ENCODE measurements at regions not wholly inside any gene's neighbourhood (a gene's known extent, or its start where the extent isn't known, plus 50 kb on each side); places are given as distances from the start of the nearest gene placed in this dataset.
"Not testable (repeated sequence)": the region's sequence is repeated elsewhere in the genome, so short reads cannot be mapped to it uniquely, and the experiment has no call there.

GRCh38 chr10:81576336-81576735 is 298.7 kb upstream of the NRG3 start:
- no peak for DNase-seq
- Histone ChIP-seq H3K27ac (ENCODE audit: low read length) (no peak overlapping the region), H3K9me3 (ENCODE audit: low read length) (peaks cover 16% of the 10 kb centered on the region), H3K36me3 (ENCODE audit: insufficient read depth, low read length) (no peaks in the 10 kb centered on the region), H3K4me2 (ENCODE audit: low read depth, low read length, poor library complexity, severe bottlenecking) (no peak overlapping the region), H4K20me1 (ENCODE audit: insufficient read depth, low read depth, low read length) (no peaks in the 10 kb centered on the region), H3K9ac (ENCODE audit: low read length) (no peak overlapping the region), H3K4me1 (ENCODE audit: low read length) (no peaks in the 10 kb centered on the region), H3K79me2 (ENCODE audit: low read length) (no peaks in the 10 kb centered on the region), H3K27me3 (ENCODE audit: low read length) (no peaks in the 10 kb centered on the region), H2AFZ (ENCODE audit: low read length) (no peak overlapping the region), H3K4me3 (ENCODE audit: low read length) (no peak overlapping the region), H3K9me2 (replicated peaks; ENCODE audit: insufficient read depth, low read length) (no peaks in the 10 kb centered on the region)

GRCh38 chr10:81594991-81595390 is 280.0 kb upstream of the NRG3 start:
- Histone ChIP-seq H3K27me3 (ENCODE audit: low read length) (no peaks in the 10 kb centered on the region), H3K9me2 (replicated peaks; ENCODE audit: insufficient read depth, low read length) (no peaks in the 10 kb centered on the region), H3K9me3 (ENCODE audit: low read length) (peaks cover 21% of the 10 kb centered on the region), H4K20me1 (ENCODE audit: insufficient read depth, low read depth, low read length) (no peaks in the 10 kb centered on the region), H3K4me2 (ENCODE audit: low read depth, low read length, poor library complexity, severe bottlenecking) (no peak overlapping the region), H3K79me2 (ENCODE audit: low read length) (no peaks in the 10 kb centered on the region), H3K9ac (ENCODE audit: low read length) (no peak overlapping the region), H3K4me3 (ENCODE audit: low read length) (no peak overlapping the region), H3K4me1 (ENCODE audit: low read length) (no peaks in the 10 kb centered on the region), H3K27ac (ENCODE audit: low read length) (no peak overlapping the region), H2AFZ (ENCODE audit: low read length) (no peak overlapping the region), H3K36me3 (ENCODE audit: insufficient read depth, low read length) (no peaks in the 10 kb centered on the region)
- no peak for DNase-seq

DNA sequence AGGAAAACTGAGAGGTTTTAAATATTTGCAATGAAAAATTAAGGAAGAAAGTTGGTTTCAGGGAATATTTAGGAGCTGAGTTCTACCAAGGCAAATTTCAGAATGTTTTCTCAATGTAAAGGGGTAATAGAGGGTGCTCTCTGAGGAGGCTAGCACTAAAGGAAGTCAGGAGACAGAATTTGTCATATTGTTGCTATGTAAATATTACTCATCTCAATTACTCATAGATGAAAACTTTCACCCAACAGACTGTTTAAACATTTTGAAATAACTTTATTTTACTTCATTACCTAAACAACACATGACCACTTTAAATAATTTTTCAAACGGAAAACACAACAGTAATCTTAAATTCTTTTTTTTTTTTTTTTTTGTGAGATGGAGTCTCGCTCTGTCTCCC is 274.8 kb upstream of the NRG3 start:
- H3K9me2 ChIP-seq (replicated peaks; ENCODE audit: insufficient read depth, low read length) = no peaks in the 10 kb centered on the region
- no peak overlapping the region for H3K27ac ChIP-seq (ENCODE audit: low read length)
- H3K4me3 ChIP-seq (ENCODE audit: low read length) = no peak overlapping the region
- DNase-seq = no peak
- H3K36me3 ChIP-seq (ENCODE audit: insufficient read depth, low read length) = no peaks in the 10 kb centered on the region
- H3K9me3 ChIP-seq (ENCODE audit: low read length) = peaks cover 13% of the 10 kb centered on the region
- H3K79me2 ChIP-seq (ENCODE audit: low read length) = no peaks in the 10 kb centered on the region
- no peak overlapping the region for H2AFZ ChIP-seq (ENCODE audit: low read length)
- no peak overlapping the region for H3K4me2 ChIP-seq (ENCODE audit: low read depth, low read length, poor library complexity, severe bottlenecking)
- no peak overlapping the region for H3K9ac ChIP-seq (ENCODE audit: low read length)
- no peaks in the 10 kb centered on the region for H4K20me1 ChIP-seq (ENCODE audit: insufficient read depth, low read depth, low read length)
- no peaks in the 10 kb centered on the region for H3K27me3 ChIP-seq (ENCODE audit: low read length)
- no peaks in the 10 kb centered on the region for H3K4me1 ChIP-seq (ENCODE audit: low read length)

- H3K27me3 ChIP-seq (ENCODE audit: low read length) = no peaks in the 10 kb centered on the region
- H3K9me2 ChIP-seq (replicated peaks; ENCODE audit: insufficient read depth, low read length) = no peaks in the 10 kb centered on the region
- H3K4me2 ChIP-seq (ENCODE audit: low read depth, low read length, poor library complexity, severe bottlenecking) = no peak overlapping the region
- no peaks in the 10 kb centered on the region for H4K20me1 ChIP-seq (ENCODE audit: insufficient read depth, low read depth, low read length)
- no peak overlapping the region for H3K27ac ChIP-seq (ENCODE audit: low read length)
- peaks cover 28% of the 10 kb centered on the region for H3K9me3 ChIP-seq (ENCODE audit: low read length)
- no peaks in the 10 kb centered on the region for H3K36me3 ChIP-seq (ENCODE audit: insufficient read depth, low read length)
- DNase-seq = no peak
- no peaks in the 10 kb centered on the region for H3K4me1 ChIP-seq (ENCODE audit: low read length)
- no peaks in the 10 kb centered on the region for H3K79me2 ChIP-seq (ENCODE audit: low read length)
- H3K4me3 ChIP-seq (ENCODE audit: low read length) = no peak overlapping the region
- no peak overlapping the region for H3K9ac ChIP-seq (ENCODE audit: low read length)
- H2AFZ ChIP-seq (ENCODE audit: low read length) = no peak overlapping the region
Observed at GRCh38 chr10:81603106-81603620, 271.8 kb upstream of the NRG3 start.

DNA sequence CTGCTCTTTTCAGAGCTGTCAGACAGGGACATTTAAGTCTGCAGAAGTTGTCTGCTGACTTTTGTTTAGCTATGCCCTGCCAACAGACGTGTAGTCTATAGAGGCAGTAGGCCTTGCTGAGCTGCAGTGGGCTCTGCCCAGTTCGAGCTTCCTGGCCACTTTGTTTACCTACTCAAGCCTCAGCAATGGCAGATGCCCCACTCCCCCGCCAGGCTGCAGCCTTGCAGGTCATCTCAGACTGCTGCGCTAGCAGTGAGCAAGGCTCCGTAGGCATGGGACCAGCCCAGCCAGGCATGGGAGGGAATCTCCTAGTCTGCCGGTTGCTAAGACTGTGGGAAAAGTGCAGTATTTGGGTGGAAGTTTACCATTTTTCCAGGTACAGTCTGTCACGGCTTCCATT is 230.5 kb upstream of the NRG3 start:
- DNase-seq; H3K9me2 ChIP-seq (replicated peaks; ENCODE audit: insufficient read depth, low read length); H3K36me3 ChIP-seq (ENCODE audit: insufficient read depth, low read length); H3K27me3 ChIP-seq (ENCODE audit: low read length); H3K4me1 ChIP-seq (ENCODE audit: low read length); H3K4me2 ChIP-seq (ENCODE audit: low read depth, low read length, poor library complexity, severe bottlenecking); H3K27ac ChIP-seq (ENCODE audit: low read length); H4K20me1 ChIP-seq (ENCODE audit: insufficient read depth, low read depth, low read length); H3K9ac ChIP-seq (ENCODE audit: low read length); H2AFZ ChIP-seq (ENCODE audit: low read length); H3K79me2 ChIP-seq (ENCODE audit: low read length); H3K4me3 ChIP-seq (ENCODE audit: low read length); H3K9me3 ChIP-seq (ENCODE audit: low read length): not testable (repeated sequence)

GRCh38 chr10:81655986-81656385 is 219.0 kb upstream of the NRG3 start:
- H3K9me3 ChIP-seq (ENCODE audit: low read length) = peaks cover 20% of the 10 kb centered on the region
- H3K36me3 ChIP-seq (ENCODE audit: insufficient read depth, low read length) = no peaks in the 10 kb centered on the region
- H3K27ac ChIP-seq (ENCODE audit: low read length) = no peak overlapping the region
- DNase-seq = no peak
- no peaks in the 10 kb centered on the region for H3K9me2 ChIP-seq (replicated peaks; ENCODE audit: insufficient read depth, low read length)
- no peak overlapping the region for H3K4me2 ChIP-seq (ENCODE audit: low read depth, low read length, poor library complexity, severe bottlenecking)
- H2AFZ ChIP-seq (ENCODE audit: low read length) = no peak overlapping the region
- H3K27me3 ChIP-seq (ENCODE audit: low read length) = no peaks in the 10 kb centered on the region
- H3K4me3 ChIP-seq (ENCODE audit: low read length) = no peak overlapping the region
- H3K4me1 ChIP-seq (ENCODE audit: low read length) = no peaks in the 10 kb centered on the region
- H3K79me2 ChIP-seq (ENCODE audit: low read length) = no peaks in the 10 kb centered on the region
- no peak overlapping the region for H3K9ac ChIP-seq (ENCODE audit: low read length)
- no peaks in the 10 kb centered on the region for H4K20me1 ChIP-seq (ENCODE audit: insufficient read depth, low read depth, low read length)

DNA sequence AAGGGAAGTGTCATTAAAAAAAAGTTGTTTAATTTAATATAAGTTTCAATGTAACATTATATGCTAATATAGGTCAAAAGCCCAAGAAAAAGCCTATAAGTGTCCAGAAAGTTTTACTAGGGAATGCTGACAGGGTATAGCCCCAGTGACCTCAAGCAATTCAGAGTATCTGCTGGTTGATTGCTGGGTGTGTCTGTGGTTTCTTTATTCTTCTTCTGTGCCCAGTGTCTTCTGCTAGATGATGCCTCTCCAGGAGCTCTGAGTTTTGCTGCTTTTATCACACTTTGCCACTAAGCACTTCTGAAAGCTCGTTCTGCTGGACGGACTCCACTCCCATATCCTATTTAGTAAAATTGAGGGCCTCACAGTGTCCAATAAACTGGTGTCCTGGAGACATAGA is 212.2 kb upstream of the NRG3 start:
- H3K9ac ChIP-seq (ENCODE audit: low read length) = no peak overlapping the region
- no peak for DNase-seq
- no peak overlapping the region for H3K4me3 ChIP-seq (ENCODE audit: low read length)
- H3K9me3 ChIP-seq (ENCODE audit: low read length) = peaks cover 11% of the 10 kb centered on the region
- H3K79me2 ChIP-seq (ENCODE audit: low read length) = no peaks in the 10 kb centered on the region
- H4K20me1 ChIP-seq (ENCODE audit: insufficient read depth, low read depth, low read length) = no peaks in the 10 kb centered on the region
- no peaks in the 10 kb centered on the region for H3K27me3 ChIP-seq (ENCODE audit: low read length)
- H2AFZ ChIP-seq (ENCODE audit: low read length) = no peak overlapping the region
- H3K27ac ChIP-seq (ENCODE audit: low read length) = no peak overlapping the region
- no peaks in the 10 kb centered on the region for H3K4me1 ChIP-seq (ENCODE audit: low read length)
- no peaks in the 10 kb centered on the region for H3K36me3 ChIP-seq (ENCODE audit: insufficient read depth, low read length)
- no peak overlapping the region for H3K4me2 ChIP-seq (ENCODE audit: low read depth, low read length, poor library complexity, severe bottlenecking)
- H3K9me2 ChIP-seq (replicated peaks; ENCODE audit: insufficient read depth, low read length) = no peaks in the 10 kb centered on the region

- H3K4me2 ChIP-seq (ENCODE audit: low read depth, low read length, poor library complexity, severe bottlenecking); H3K79me2 ChIP-seq (ENCODE audit: low read length); DNase-seq; H3K9ac ChIP-seq (ENCODE audit: low read length); H3K27me3 ChIP-seq (ENCODE audit: low read length); H3K4me1 ChIP-seq (ENCODE audit: low read length); H4K20me1 ChIP-seq (ENCODE audit: insufficient read depth, low read depth, low read length); H3K36me3 ChIP-seq (ENCODE audit: insufficient read depth, low read length); H3K4me3 ChIP-seq (ENCODE audit: low read length); H3K27ac ChIP-seq (ENCODE audit: low read length); H2AFZ ChIP-seq (ENCODE audit: low read length); H3K9me2 ChIP-seq (replicated peaks; ENCODE audit: insufficient read depth, low read length): not testable (repeated sequence)
- peaks cover 24% of the 10 kb centered on the region for H3K9me3 ChIP-seq (ENCODE audit: low read length)
Observed at GRCh38 chr10:81664800-81665199, 210.2 kb upstream of the NRG3 start.

GRCh38 chr10:81674941-81675340 is 200.1 kb upstream of the NRG3 start:
- Histone ChIP-seq H3K9ac (ENCODE audit: low read length) (no peak overlapping the region), H3K4me3 (ENCODE audit: low read length) (no peak overlapping the region), H3K79me2 (ENCODE audit: low read length) (no peaks in the 10 kb centered on the region), H4K20me1 (ENCODE audit: insufficient read depth, low read depth, low read length) (no peaks in the 10 kb centered on the region), H3K9me3 (ENCODE audit: low read length) (peaks cover 14% of the 10 kb centered on the region), H3K27ac (ENCODE audit: low read length) (no peak overlapping the region), H3K9me2 (replicated peaks; ENCODE audit: insufficient read depth, low read length) (no peaks in the 10 kb centered on the region), H3K27me3 (ENCODE audit: low read length) (no peaks in the 10 kb centered on the region), H2AFZ (ENCODE audit: low read length) (no peak overlapping the region), H3K4me2 (ENCODE audit: low read depth, low read length, poor library complexity, severe bottlenecking) (no peak overlapping the region), H3K4me1 (ENCODE audit: low read length) (no peaks in the 10 kb centered on the region), H3K36me3 (ENCODE audit: insufficient read depth, low read length) (no peaks in the 10 kb centered on the region)
- no peak for DNase-seq
